Vagina (tissue), 2 donors: ENCODE measurements at regions not wholly inside any gene's neighbourhood (a gene's known extent, or its start where the extent isn't known, plus 50 kb on each side); places are given as distances from the start of the nearest gene placed in this dataset.
"Not testable (repeated sequence)": the region's sequence is repeated elsewhere in the genome, so short reads cannot be mapped to it uniquely, and the experiment has no call there.

Experiments used
- DNase-seq, 2 donors: peaks; one replicate each; pipeline ENCODE4 v3.0.0-alpha.2; 2017; ENCODE audit errors: extremely low spot score in 2 of 2
- H3K27ac ChIP-seq: fragments of 200-600 bp; sonication (generic); one replicate; pipeline ENCODE4 v1.5.1; 2019
- H3K27me3 ChIP-seq: fragments of 200-600 bp; sonication (generic); one replicate; pipeline ENCODE4 v1.5.1; 2019
- H3K36me3 ChIP-seq, 2 donors: fragments of 200-600 bp; sonication (generic); one replicate each; pipeline ENCODE4 v1.5.1; 2017 to 2019
- H3K4me1 ChIP-seq: fragments of 200-600 bp; sonication (generic); one replicate; pipeline ENCODE4 v1.5.1; 2019
- H3K4me3 ChIP-seq, 2 donors: fragments of 200-600 bp; sonication (generic); 1 replicate in 1 of 2; 2 replicates in 1 of 2; pipeline ENCODE4 v1.5.1; 2016 to 2019
- H3K9me3 ChIP-seq: fragments of 200-600 bp; sonication (generic); one replicate; pipeline ENCODE4 v1.5.1; 2019
- POLR2A ChIP-seq, 2 donors: fragments of 450-650 bp; IDR thresholded peaks; one replicate each; pipeline ENCODE4 v1.6.1; 2017; ENCODE audit warnings: antibody characterized with exemption in 2 of 2, mild to moderate bottlenecking in 2 of 2, moderate library complexity in 2 of 2
- POLR2AphosphoS5 ChIP-seq, 2 donors: sonication (generic); formaldehyde crosslinking; IDR thresholded peaks; one replicate each; pipeline ENCODE4 v1.9.0; 2017; ENCODE audit warnings: antibody characterized with exemption in 2 of 2, mild to moderate bottlenecking in 2 of 2, low read depth in 1 of 2; ENCODE audit not compliant: insufficient read depth in 1 of 2
- intact Hi-C: fragments of 100-400 bp; cut with DNase I; formaldehyde crosslinking; loops from one replicate; pipeline ENCODE4 v1.15.1; 2023
- TF ChIP-seq, protein P1 (sequence below), 3 experiments: fragments of 450-650 bp in 2 of 3; fragments of 200-600 bp in 1 of 3; sonication (generic) in 1 of 3; IDR thresholded peaks; one replicate each; pipeline ENCODE4 v1.5.1; 2017 to 2019; ENCODE audit warnings: antibody characterized with exemption in 3 of 3, mild to moderate bottlenecking in 2 of 3, moderate library complexity in 2 of 3

DNA sequence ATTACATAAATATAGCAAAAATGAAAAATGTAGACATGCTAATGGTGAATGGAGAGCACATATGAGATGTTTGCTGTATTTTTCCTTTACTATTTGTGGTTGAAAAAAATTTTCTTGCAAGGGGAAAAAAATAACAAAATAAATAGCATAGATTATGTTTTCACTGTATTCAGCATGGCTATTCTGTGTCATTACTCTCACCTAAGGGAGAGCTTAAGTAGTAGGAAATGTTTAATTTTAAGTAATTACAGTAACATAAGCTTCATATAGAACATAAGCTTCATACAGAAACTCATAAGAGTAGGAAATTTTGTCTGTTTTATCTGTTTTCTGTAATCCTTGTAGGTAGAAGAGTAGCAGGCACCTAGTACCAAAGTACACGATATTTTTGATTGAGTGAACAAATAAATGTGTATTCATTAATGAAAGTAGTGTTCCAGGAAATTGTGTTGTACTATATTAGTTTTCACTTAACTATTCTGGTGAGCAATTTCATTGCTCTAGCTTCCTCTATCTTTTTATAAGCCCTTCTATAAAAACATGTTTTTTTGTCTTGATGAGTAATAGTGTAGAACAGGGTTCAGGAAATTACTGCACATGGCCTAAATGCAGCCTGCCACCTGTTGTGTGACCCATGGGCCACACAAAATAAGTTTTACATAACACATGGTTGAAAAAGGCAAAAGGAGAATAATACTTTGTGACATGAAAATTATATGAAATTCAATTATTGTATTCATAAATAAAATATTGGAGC lies 1025.0 kb upstream of the CDH10 start:
- H3K27ac ChIP-seq, result no peak overlapping the region
- H3K27me3 ChIP-seq, result no peaks in the 10 kb centered on the region
- H3K36me3 ChIP-seq, result no peaks in the 10 kb centered on the region
- TF ChIP-seq POLR2A (IDR thresholded peaks at IDR 0.05), result no peak
- TF ChIP-seq POLR2AphosphoS5 (IDR thresholded peaks at IDR 0.05; ENCODE audit: insufficient read depth in 1 of 2, low read depth in 1 of 2), result no peak
- TF ChIP-seq, protein P1, sequence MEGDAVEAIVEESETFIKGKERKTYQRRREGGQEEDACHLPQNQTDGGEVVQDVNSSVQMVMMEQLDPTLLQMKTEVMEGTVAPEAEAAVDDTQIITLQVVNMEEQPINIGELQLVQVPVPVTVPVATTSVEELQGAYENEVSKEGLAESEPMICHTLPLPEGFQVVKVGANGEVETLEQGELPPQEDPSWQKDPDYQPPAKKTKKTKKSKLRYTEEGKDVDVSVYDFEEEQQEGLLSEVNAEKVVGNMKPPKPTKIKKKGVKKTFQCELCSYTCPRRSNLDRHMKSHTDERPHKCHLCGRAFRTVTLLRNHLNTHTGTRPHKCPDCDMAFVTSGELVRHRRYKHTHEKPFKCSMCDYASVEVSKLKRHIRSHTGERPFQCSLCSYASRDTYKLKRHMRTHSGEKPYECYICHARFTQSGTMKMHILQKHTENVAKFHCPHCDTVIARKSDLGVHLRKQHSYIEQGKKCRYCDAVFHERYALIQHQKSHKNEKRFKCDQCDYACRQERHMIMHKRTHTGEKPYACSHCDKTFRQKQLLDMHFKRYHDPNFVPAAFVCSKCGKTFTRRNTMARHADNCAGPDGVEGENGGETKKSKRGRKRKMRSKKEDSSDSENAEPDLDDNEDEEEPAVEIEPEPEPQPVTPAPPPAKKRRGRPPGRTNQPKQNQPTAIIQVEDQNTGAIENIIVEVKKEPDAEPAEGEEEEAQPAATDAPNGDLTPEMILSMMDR (IDR thresholded peaks at IDR 0.05), result no peak
- no peak overlapping the region for H3K4me3 ChIP-seq
- H3K4me1 ChIP-seq, result no peaks in the 10 kb centered on the region
- no peak for DNase-seq
- intact Hi-C loops, result no loop called here
- H3K9me3 ChIP-seq, result no peaks in the 10 kb centered on the region

DNA sequence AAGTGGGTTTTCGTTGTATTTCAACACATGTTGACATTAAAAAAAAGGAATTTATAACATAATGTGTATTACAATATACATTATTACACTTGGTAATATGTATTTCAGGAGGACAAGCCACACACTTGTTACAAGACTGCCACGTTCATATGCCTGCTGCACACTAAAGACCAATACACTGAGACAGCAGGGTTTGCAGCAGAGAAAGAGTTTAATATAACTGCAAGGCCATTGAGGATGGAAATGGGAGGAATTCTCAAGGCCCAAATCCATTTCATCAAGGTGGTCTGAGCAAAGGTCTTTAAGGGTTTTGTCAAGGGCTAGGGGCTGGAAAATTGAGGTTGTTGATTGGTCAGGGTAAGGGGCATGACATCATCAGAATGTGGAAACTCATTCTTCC lies 1017.8 kb upstream of the CDH10 start:
- TF ChIP-seq POLR2A (IDR thresholded peaks at IDR 0.05) (no peak), POLR2AphosphoS5 (IDR thresholded peaks at IDR 0.05; ENCODE audit: insufficient read depth in 1 of 2, low read depth in 1 of 2) (no peak)
- TF ChIP-seq, protein P1 (IDR thresholded peaks at IDR 0.05), result no peak
- DNase-seq, result no peak
- Histone ChIP-seq H3K36me3 (no peaks in the 10 kb centered on the region), H3K4me1 (no peaks in the 10 kb centered on the region), H3K27ac (no peak overlapping the region), H3K4me3 (no peak overlapping the region), H3K27me3 (no peaks in the 10 kb centered on the region), H3K9me3 (no peaks in the 10 kb centered on the region)
- intact Hi-C loops, result no loop called here

DNA sequence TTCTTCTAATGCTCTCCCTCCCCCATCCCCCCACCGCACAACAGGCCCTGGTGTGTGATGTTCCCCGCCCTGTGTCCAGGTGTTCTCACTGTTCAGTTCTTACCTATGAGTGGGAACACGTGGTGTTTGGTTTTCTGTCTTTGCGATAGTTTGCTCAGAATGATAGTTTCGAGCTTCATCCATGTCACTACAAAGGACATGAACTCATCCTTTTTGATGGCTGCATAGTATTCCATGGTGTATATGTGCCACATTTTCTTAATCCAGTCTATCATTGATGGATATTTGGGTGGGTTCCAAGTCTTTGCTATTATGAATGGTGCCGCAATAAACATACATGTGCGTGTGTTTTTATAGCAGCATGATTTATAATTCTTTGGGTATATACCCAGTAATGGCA lies 1005.5 kb upstream of the CDH10 start:
- H3K4me3 ChIP-seq, H3K4me1 ChIP-seq, H3K27ac ChIP-seq, H3K9me3 ChIP-seq, DNase-seq, intact Hi-C loops, H3K36me3 ChIP-seq, H3K27me3 ChIP-seq: not testable (repeated sequence)

DNA sequence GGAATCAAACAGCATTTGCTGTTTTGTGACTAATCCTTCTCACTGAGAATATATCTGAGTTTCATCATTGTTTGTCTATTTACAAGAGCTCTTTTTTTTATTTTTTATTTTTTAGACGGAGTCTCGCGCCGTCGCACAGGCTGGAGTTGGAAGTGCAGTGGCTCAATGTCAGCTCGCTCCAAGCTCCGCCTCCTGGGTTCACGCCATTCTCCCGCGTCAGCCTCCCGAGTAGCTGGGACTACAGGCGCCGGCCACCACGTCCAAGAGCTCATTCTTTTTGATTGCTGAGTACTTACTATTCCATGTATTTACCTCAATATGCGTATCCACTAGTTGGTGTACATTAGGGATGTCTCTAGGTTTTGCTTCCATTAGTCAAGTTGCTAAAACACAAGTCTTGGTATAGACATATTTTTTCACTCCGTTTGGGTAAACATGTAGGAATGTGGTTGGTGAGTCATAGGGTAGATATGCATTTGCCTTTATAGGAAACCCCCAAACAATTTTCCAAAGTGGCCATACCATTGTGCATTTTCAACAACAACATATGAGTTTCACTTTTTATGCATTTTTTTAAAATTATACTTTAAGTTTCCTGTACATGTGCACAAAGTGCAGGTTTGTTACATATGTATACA lies 1005.0 kb upstream of the CDH10 start:
- no peaks in the 10 kb centered on the region for H3K27me3 ChIP-seq
- intact Hi-C loops, result loop anchor here (5.0 kb wide), 1 partner anchor 1057 kb away; no protein-coding TSS in a partner anchor
- no peaks in the 10 kb centered on the region for H3K4me1 ChIP-seq
- no peak overlapping the region for H3K4me3 ChIP-seq
- no peak overlapping the region for H3K27ac ChIP-seq
- no peak for TF ChIP-seq POLR2A (IDR thresholded peaks at IDR 0.05)
- TF ChIP-seq, protein P1 (IDR thresholded peaks at IDR 0.05), result no peak
- no peak for TF ChIP-seq POLR2AphosphoS5 (IDR thresholded peaks at IDR 0.05; ENCODE audit: insufficient read depth in 1 of 2, low read depth in 1 of 2)
- H3K36me3 ChIP-seq, result no peaks in the 10 kb centered on the region
- no peak for DNase-seq
- no peaks in the 10 kb centered on the region for H3K9me3 ChIP-seq

DNA sequence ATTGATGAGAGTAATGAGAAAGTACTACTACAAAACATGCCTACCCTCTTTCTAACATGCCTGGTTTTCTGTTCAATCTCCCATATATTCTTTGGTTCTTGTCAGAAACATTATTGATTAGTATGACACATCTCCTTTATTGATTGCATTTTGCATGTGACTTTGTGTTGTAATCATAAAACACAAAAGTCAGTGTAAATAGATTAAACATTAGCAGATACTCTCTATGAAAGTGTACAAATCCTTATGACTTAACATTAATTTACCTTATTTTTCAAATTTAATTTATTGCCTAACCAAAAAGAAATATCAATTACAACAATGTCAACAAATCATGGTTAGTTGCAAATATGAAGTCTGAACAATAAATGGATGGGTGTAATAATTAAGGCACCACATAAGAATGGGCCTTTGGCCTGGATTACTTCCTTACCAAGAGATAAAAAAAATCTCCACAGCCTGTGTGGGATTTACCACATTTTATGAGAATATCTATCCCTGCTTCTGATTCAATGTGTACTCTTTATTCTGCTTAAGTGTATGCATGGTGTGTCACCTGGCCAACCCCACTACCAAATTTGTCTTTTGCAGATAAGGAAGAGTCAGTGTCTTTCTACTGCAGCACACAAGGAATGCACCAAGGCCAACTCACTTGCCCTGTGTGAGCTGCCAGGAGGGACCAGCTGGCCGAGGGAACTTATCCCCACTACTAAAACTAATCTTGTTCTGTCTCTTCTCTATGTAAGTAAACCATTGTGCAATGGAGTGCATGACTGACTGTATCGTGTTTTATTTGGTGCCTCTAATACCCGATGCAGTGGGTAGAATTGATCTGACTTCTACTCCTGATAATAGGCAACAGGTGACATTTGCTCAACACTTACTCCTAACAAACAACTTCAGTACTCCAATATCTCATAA lies 1001.9 kb upstream of the CDH10 start:
- TF ChIP-seq POLR2A (IDR thresholded peaks at IDR 0.05) (no peak), POLR2AphosphoS5 (IDR thresholded peaks at IDR 0.05; ENCODE audit: insufficient read depth in 1 of 2, low read depth in 1 of 2) (no peak)
- TF ChIP-seq, protein P1 (IDR thresholded peaks at IDR 0.05), result no peak

More for the DNA sequence above, 1001.9 kb upstream of the CDH10 start:
- no peaks in the 10 kb centered on the region for H3K9me3 ChIP-seq
- H3K36me3 ChIP-seq, result no peaks in the 10 kb centered on the region
- DNase-seq, result no peak
- no peaks in the 10 kb centered on the region for H3K4me1 ChIP-seq
- H3K4me3 ChIP-seq, result no peak overlapping the region
- no peaks in the 10 kb centered on the region for H3K27me3 ChIP-seq
- intact Hi-C loops, result loop anchor here (5.0 kb wide), 1 partner anchor 1054 kb away; no protein-coding TSS in a partner anchor
- no peak overlapping the region for H3K27ac ChIP-seq
